GM21528 (cell line): ENCODE measurements at regions not wholly inside any gene's neighbourhood (a gene's known extent, or its start where the extent isn't known, plus 50 kb on each side); places are given as distances from the start of the nearest gene placed in this dataset.

Source experiments
- ATAC-seq: cut with Tn5 transposase; IDR thresholded peaks from one replicate; pipeline ENCODE4 v1.9.1; 2021; ENCODE audit warnings: mild to moderate bottlenecking, moderate library complexity; ENCODE audit not compliant: unreplicated experiment, low FRiP score

GRCh38 chr2:16152071-16152927 lies 211.9 kb downstream of the MYCN start:
- ATAC-seq: no peak

DNA sequence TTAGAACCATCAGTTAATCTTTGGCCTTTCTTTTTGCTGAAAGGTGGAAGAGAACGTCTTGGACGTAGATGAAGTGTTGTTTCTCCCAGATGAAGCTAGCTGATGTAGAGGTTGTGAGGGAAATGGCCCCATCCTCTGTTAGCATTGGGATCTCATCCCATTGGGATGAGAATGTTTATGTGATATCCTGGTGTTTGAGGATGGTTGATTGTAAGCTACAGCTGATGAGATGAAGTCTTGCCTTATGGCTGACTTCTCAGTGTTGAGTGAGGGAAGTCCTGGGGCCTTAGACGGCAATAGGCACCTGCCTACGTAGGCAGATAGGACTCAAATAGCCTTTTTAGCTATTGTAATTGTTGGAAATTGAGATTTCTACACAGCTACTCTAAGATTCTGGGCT lies 211.3 kb downstream of the MYCN start:
- no peak for ATAC-seq

GRCh38 chr2:16151281-16151570 lies 210.9 kb downstream of the MYCN start:
- no peak for ATAC-seq

- ATAC-seq: no peak
These were observed 210.3 kb downstream of the MYCN start for GRCh38 chr2:16150456-16151280.

GRCh38 chr2:16149349-16150243 lies 209.2 kb downstream of the MYCN start:
- ATAC-seq: no peak

DNA sequence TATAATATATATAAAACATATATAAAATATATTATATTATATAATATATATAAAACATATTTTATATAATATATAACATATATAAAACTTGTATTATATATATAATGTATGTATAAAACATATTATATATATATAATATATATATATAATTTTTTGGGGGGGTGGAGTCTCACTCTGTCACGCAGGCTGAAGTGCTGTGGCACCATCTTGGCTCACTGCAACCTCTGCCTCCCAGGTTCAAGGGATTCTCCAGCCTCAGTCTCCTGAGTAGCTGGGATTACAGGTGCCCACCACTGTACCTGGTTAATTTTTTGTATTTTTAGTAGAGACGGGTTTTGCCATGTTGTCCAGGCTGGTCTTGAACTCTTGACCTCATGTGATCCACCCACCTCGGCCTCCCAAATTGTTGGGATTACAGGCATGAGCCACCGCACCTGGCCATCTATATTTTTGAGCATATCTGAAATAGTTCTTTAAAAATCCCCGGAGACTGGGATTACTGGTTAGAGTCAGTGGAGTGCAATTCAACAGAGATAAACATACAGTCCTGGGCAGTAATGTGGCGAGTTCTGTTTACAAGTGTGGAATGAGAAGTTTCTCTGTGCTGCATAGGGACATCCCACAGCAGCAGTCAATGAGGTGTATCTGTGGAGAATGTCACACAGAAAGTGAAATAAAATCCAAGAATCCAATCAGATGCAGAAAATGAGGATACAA lies 208.4 kb downstream of the MYCN start:
- ATAC-seq: no peak

DNA sequence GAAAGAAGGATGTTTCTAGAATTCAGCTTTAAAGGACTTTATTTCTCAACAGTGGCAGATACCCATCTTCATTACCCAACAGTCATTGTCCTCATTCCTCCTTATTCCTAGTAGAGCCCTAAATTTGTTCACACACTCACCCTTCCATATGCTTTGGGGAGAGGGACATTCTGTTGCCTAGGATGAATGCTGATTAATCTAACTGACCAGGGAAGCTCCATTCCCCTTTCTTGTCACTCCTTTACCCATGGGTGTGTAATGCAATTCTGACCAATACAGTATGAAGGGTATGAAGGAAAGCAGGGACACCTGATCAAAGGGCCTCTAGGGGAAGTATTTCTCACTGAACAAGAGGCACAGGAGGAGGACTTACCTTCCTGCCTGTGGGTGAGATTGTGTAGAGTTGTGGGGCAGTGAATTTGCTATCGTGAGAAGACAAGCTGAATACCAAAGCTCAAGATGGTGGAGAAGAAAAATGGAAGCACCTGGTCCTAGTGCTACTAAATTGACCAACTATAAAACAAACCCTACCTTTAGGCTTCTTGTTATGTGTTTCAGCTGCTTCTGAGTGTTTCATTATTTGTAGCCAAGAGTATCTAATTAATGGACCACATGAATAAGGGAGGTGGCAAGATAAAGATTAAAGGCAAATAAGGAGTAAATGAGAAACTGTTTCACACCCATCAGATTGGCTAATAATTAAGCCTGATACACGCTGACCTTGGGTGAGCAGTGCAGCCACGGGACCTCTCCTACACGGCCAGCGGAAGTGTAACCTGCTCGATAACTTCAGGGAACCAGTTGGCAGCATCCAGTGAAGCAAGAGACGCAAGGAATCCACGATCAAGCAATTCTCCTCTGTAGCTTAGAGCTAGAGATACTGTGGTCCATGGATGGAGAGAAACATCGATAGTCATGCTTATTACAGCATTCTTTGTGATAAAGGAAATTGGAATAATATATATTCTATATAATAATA lies 202.3 kb downstream of the MYCN start:
- no peak for ATAC-seq

DNA sequence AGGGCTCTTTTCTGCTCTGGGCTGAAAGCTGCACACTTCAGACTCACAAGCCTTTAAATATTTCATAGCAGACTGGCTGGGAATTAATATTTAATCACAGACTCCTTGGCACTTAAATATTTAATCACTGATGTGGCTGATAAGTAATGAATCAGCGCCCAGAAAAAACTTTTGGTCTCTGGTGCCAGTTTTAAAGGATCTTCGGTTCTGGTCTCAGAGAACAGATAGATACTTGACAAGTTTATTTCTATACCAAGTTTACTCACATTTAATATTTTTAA lies 201.2 kb downstream of the MYCN start:
- no peak for ATAC-seq

DNA sequence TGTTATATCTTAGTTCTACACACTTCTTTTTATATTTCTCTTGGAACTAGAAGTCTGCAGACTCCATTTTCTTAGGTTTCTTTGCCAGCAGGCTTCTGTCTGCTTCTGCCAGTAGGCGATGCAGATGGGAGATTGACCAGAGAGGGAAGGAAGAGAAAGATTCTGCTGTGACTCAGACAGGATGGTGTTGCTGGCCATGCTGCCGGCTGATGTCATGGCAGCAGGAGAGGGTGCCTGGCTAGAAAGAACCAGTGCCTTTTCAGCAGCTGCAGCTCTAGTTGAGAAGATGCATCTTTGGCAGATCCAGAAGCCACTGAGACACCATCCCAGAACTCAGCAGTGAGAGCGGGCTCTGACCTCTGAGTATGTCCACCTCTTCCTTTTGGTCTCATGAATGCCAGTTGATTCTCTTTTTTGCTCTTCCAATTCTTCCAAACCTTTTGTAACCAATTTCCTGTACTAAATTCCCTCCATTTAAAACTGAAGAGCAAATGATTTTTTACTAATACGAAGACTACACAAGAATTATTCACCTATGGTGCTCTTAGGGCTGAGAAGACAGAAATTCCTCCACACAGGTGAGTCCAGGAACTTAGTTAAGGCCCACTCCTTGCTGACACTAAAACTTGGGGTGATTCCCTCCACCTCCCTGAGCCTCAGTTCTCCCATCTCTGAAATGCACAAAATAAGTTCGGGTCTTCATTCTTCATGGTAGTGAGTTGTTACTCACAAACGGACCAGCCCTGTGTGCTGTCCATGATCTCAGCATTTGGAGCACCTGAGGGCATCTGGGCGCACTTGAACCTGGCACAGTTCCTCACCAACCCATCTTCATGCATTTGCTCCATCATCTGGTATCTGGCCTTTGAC lies 200.7 kb downstream of the MYCN start:
- no peak for ATAC-seq

GRCh38 chr2:16139663-16140615 lies 199.6 kb downstream of the MYCN start:
- ATAC-seq: no peak

GRCh38 chr2:16138811-16139662 lies 198.7 kb downstream of the MYCN start:
- no peak for ATAC-seq

- ATAC-seq: no peak
These were observed 196.9 kb downstream of the MYCN start for GRCh38 chr2:16137080-16137755.

- ATAC-seq: no peak
These were observed 196.2 kb downstream of the MYCN start for GRCh38 chr2:16136461-16137035.

GRCh38 chr2:16135913-16136310 lies 195.6 kb downstream of the MYCN start:
- ATAC-seq: no peak

DNA sequence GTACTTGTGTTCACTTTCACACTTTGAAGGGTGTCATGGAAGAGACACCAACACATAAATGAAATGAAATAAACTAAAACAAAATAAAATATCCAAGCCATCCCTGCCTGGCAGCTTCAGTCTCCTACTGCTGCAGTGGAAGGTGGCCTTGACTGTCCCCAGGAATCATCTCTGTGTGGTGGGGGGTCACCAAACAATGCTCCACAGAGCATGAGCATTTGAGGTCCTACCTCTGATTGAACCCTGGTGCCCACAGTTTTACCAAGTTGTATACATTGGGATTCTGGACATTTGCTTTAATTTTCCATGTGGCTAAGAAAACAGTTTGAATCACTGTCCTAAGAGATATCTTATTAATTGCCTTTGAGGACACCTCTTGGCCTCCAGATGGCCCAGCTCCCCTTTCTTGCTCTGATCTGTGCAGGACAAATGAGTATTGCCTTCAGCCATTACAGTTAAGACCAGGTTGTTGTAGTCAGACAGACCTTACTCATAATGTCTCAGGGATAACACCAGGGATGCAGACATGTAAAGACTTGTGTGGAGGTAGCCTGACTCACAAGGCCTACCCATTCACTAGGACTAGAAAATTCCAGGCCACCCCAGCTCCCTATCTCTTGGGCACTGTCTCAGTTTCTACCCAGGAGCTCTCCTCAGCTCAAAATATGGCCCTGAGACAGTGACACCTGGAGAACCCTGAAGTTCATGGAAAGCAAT lies 195.0 kb downstream of the MYCN start:
- no peak for ATAC-seq
